Common myeloid progenitor, CD34-positive (primary cell): ENCODE measurements at regions not wholly inside any gene's neighbourhood (a gene's known extent, or its start where the extent isn't known, plus 50 kb on each side); places are given as distances from the start of the nearest gene placed in this dataset.

Experiments
- CTCF ChIA-PET: fragments of 350-600 bp; sonication (Branson Sonifier 250); formaldehyde crosslinking; loops from one replicate; lab custom pipeline; 2021; ENCODE audit warnings: antibody characterized with exemption; lab: Charles Lee
- POLR2A ChIA-PET: fragments of 350-600 bp; sonication (Branson Sonifier 250); formaldehyde crosslinking; loops from one replicate; lab custom pipeline; 2021; ENCODE audit warnings: antibody characterized with exemption; lab: Charles Lee
- DNase-seq, 3 donors: peaks; one replicate each; pipeline versions ENCODE4 v3.0.0 to v3.0.0-alpha.2; 2013
- H3K27ac ChIP-seq, 2 experiments: 1 replicate in 1 of 2; 2 replicates in 1 of 2; pipeline ENCODE4 v1.7.0; 2013; ENCODE audit warnings: inconsistent platforms in 2 of 2, low read length in 2 of 2, mild to moderate bottlenecking in 2 of 2, low read depth in 1 of 2, moderate library complexity in 1 of 2; ENCODE audit not compliant: severe bottlenecking in 2 of 2, insufficient read depth in 1 of 2, poor library complexity in 1 of 2
- H3K27me3 ChIP-seq, 5 experiments: replicated peaks in 2 of 5; 1 replicate in 3 of 5; 2 replicates in 2 of 5; pipeline versions ENCODE4 v1.6.1 to v1.7.0; 2013; ENCODE audit warnings: low read length in 4 of 5, mild to moderate bottlenecking in 2 of 5, moderate library complexity in 2 of 5, inconsistent platforms in 1 of 5; ENCODE audit not compliant: insufficient read depth in 5 of 5, control insufficient read depth in 4 of 5
- H3K36me3 ChIP-seq, 4 experiments: 1 replicate in 2 of 4; 2 replicates in 2 of 4; pipeline versions ENCODE4 v1.6.1 to v1.7.0; 2013; ENCODE audit warnings: low read length in 3 of 4, control low read depth in 1 of 4, mild to moderate bottlenecking in 1 of 4; ENCODE audit not compliant: control insufficient read depth in 4 of 4, insufficient read depth in 4 of 4
- H3K4me1 ChIP-seq, 4 experiments: 1 replicate in 3 of 4; 2 replicates in 1 of 4; pipeline versions ENCODE4 v1.6.1 to v1.7.1; 2013; ENCODE audit warnings: low read length in 3 of 4, mild to moderate bottlenecking in 3 of 4, control low read depth in 1 of 4, inconsistent platforms in 1 of 4, moderate library complexity in 1 of 4; ENCODE audit not compliant: control insufficient read depth in 4 of 4, insufficient read depth in 4 of 4; ENCODE audit errors: control extremely low read depth in 1 of 4
- H3K4me3 ChIP-seq, 7 experiments: 1 replicate in 4 of 7; 2 replicates in 3 of 7; pipeline versions ENCODE4 v1.5.1 to v1.7.0; 2013; ENCODE audit warnings: mild to moderate bottlenecking in 7 of 7, low read length in 6 of 7, moderate library complexity in 6 of 7, inconsistent platforms in 2 of 7, low read depth in 2 of 7, control low read depth in 1 of 7; ENCODE audit not compliant: insufficient read depth in 4 of 7, control insufficient read depth in 1 of 7; ENCODE audit errors: extremely low read depth in 1 of 7
- H3K9me3 ChIP-seq, 5 experiments: 1 replicate in 4 of 5; 2 replicates in 1 of 5; pipeline versions ENCODE4 v1.6.1 to v1.7.1; 2013; ENCODE audit warnings: low read length in 4 of 5, mild to moderate bottlenecking in 2 of 5, inconsistent platforms in 1 of 5, low read depth in 1 of 5, moderate library complexity in 1 of 5; ENCODE audit not compliant: control insufficient read depth in 4 of 5, insufficient read depth in 2 of 5; ENCODE audit errors: control extremely low read depth in 1 of 5
- WGBS: methylation state at CpG from one replicate; pipeline ENCODE4 v1.1.5; 2013; ENCODE audit not compliant: insufficient coverage; 5-methylcytosine and 5-hydroxymethylcytosine counted together

DNA sequence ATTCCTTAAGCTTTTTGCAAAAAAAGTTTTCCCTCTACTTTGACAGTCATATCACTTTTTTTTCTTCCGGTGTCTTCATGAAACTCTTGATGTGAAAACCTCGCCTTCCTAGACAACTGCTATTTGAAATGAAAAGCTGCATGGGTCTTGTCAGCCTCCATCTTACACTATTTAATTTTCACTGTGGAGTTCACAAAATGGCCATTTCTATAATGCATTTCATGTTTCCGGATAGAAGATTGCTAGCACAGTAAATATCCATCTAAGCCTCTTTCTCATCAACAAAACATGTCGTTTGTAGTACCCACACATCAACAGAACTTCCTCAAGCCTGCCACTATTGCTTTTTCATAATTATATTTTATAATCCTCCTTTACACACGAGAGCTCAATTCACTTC, 204.9 kb upstream of the ID4 start:
- Histone ChIP-seq H3K27me3 (peaks cover 0 to 3% (median 0%) of the 10 kb centered on the region in 5 experiments), H3K4me1 (no peaks in the 10 kb centered on the region), H3K27ac (no peak overlapping the region), H3K9me3 (no peaks in the 10 kb centered on the region), H3K36me3 (no peaks in the 10 kb centered on the region), H3K4me3 (no peak overlapping the region)
- DNase-seq, result no peak
- 86% methylated on average over 5 of the region's 5 CpGs for WGBS
- POLR2A ChIA-PET, result no interaction called here
- CTCF ChIA-PET, result no interaction called here

DNA sequence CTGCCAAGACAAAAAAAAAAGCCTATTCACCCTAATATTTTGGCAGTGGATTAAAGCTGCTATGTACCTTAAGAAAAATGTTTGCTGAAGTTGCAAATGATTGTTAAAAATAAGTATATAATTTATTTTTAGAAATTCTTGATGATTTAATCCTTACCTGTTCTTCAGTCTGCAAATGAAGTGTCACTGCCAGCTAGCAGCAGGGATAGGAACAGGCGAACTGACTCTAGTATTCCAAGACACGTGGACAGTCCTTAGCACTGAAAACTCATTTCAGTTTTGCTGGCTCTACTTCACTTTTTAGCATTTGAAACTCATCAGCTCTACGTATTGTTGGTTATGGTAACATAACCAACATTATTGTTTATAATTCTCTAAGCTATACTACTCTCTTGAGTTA, 204.4 kb upstream of the ID4 start:
- Histone ChIP-seq H3K4me3 (no peak overlapping the region), H3K4me1 (no peaks in the 10 kb centered on the region), H3K27ac (no peak overlapping the region), H3K27me3 (peaks cover 0 to 3% (median 0%) of the 10 kb centered on the region in 5 experiments), H3K36me3 (no peaks in the 10 kb centered on the region), H3K9me3 (no peaks in the 10 kb centered on the region)
- ChIA-PET POLR2A (no interaction called here), CTCF (no interaction called here)
- WGBS, result 85% methylated on average over 2 of the region's 3 CpGs
- DNase-seq, result no peak

DNA sequence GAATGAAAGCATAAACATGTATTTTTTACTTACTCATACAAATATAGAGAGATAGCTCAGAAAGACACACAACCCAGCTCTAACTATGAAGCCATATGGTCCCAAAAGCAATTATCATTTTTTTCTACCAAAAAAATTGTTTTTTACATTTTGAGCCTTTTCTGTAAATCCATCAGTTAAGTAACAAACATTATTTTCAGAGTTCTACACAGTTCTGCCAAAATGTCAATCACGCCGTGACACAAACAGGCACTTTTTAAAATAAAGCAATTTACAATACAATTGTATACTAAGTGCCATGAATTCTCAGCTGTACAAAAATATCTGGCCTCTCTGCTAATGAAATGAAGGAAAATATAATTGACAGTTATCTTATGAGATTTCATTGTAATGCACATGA, 201.4 kb upstream of the ID4 start:
- 100% methylated on average over 1 of the region's 2 CpGs for WGBS
- DNase-seq, result no peak
- POLR2A ChIA-PET, result no interaction called here
- Histone ChIP-seq H3K27me3 (no peaks in the 10 kb centered on the region), H3K36me3 (no peaks in the 10 kb centered on the region), H3K9me3 (no peaks in the 10 kb centered on the region), H3K4me1 (no peaks in the 10 kb centered on the region), H3K4me3 (no peak overlapping the region), H3K27ac (no peak overlapping the region)
- CTCF ChIA-PET, result no interaction called here

DNA sequence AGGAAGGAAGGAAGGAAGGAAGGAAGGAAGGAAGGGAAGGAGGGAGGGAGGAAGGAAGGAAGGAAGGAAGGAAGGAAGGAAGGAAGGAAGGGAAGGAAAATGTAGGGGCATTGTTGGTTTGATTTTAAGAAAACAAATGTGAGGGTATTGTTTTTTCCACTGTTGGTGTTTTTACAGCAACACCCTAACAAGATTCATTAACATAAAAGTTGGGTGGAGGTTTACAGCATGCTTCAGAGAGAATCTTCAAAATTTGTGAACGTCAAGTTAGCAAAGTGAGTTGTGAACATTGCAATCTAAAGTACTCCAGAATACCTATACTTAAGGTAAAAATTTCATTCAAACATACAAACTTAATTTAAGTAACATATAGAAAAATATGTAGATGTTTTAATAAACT, 200.2 kb upstream of the ID4 start:
- DNase-seq, result no peak
- POLR2A ChIA-PET, result no interaction called here
- Histone ChIP-seq H3K4me1 (no peaks in the 10 kb centered on the region), H3K27ac (no peak overlapping the region), H3K4me3 (no peak overlapping the region), H3K36me3 (no peaks in the 10 kb centered on the region), H3K27me3 (no peaks in the 10 kb centered on the region), H3K9me3 (no peaks in the 10 kb centered on the region)
- CTCF ChIA-PET, result no interaction called here
- no CpG with 5 or more reads among the region's 1 CpG for WGBS

DNA sequence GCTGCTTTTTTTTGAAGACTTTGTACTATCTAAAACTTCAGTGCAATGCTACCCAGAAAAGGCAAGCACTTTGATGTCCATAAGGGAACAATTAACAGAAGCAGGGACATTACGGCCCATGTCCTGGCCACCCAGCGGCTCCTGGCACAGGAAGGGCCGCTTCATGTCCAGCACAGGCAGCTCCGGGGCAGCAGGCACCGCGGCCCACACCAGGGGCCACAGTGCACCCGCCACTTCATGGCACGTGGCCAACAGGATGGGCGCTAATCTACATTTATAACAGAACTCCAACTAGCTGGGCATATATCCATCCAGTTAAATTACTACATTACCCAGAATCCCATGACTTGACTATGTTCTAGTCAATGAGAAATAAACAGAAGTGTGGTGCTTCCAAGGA, 198.2 kb upstream of the ID4 start:
- WGBS, result 94% methylated on average over 4 of the region's 9 CpGs
- ChIA-PET POLR2A (no interaction called here), CTCF (no interaction called here)
- H3K4me3 ChIP-seq, result no peak overlapping the region
- no peak overlapping the region for H3K27ac ChIP-seq
- no peaks in the 10 kb centered on the region for H3K4me1 ChIP-seq
- no peaks in the 10 kb centered on the region for H3K9me3 ChIP-seq
- H3K27me3 ChIP-seq, result no peaks in the 10 kb centered on the region
- no peak for DNase-seq
- no peaks in the 10 kb centered on the region for H3K36me3 ChIP-seq

DNA sequence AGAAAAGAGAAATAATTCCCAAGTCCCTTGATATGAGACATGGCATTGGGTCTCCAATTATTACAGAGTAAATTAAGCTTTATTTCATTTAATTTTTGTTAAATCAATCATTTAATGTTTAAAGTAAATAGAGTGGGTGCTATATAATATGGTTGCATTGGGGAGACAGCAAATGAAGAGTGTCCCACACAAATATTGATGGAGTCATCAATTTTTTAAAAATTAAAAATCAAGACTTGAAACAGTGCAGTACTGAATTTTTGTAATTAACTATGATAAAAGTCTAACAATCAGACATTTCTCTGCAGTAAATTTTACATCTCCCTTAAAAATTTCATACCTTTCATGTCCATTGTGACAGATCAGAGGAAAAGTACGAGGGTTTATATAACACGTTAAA, 193.9 kb upstream of the ID4 start:
- no peak for DNase-seq
- ChIA-PET POLR2A (no interaction called here), CTCF (no interaction called here)
- no peaks in the 10 kb centered on the region for H3K27me3 ChIP-seq
- H3K4me1 ChIP-seq, result no peaks in the 10 kb centered on the region
- no peak overlapping the region for H3K4me3 ChIP-seq
- H3K9me3 ChIP-seq, result no peaks in the 10 kb centered on the region
- no CpG with 5 or more reads among the region's 2 CpGs for WGBS
- H3K36me3 ChIP-seq, result no peaks in the 10 kb centered on the region
- no peak overlapping the region for H3K27ac ChIP-seq

DNA sequence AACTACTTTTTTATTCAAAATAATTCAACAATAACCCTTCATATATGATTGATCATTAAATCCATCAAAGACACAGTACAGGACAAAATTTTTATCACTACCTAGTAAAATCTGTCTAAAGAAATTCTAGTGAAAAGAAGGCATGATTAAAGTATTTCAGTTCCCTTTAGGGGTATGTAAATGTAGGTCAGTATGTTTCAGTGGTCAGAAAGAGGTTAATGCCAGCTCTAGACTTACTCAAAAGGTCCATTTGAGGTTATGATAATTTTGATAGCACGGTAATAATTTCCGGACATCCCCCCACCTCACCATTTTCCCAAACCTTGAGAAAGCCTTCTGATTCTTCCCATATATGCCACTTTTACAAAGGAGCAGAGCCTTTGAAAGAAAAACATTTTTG, 193.5 kb upstream of the ID4 start:
- POLR2A ChIA-PET, result no interaction called here
- CTCF ChIA-PET, result no interaction called here
- Histone ChIP-seq H3K27me3 (no peaks in the 10 kb centered on the region), H3K36me3 (no peaks in the 10 kb centered on the region), H3K4me3 (no peak overlapping the region), H3K9me3 (no peaks in the 10 kb centered on the region), H3K4me1 (no peaks in the 10 kb centered on the region), H3K27ac (no peak overlapping the region)
- DNase-seq, result no peak
- WGBS, result 100% methylated on average over 2 of the region's 2 CpGs
